HL-60 (cell line): ENCODE measurements at regions not wholly inside any gene's neighbourhood (a gene's known extent, or its start where the extent isn't known, plus 50 kb on each side); places are given as distances from the start of the nearest gene placed in this dataset.

ENCODE experiments used
- CTCF ChIP-seq: IDR thresholded peaks from one replicate; pipeline ENCODE4 v1.5.1; 2011; ENCODE audit warnings: low read length, control low read depth, inconsistent platforms; ENCODE audit not compliant: insufficient read depth
- GABPA ChIP-seq: IDR thresholded peaks from 2 replicates; pipeline ENCODE4 v1.6.1; 2012; ENCODE audit warnings: low read depth
- POLR2AphosphoS5 ChIP-seq: IDR thresholded peaks from 2 replicates; pipeline ENCODE4 v1.6.1; 2012; ENCODE audit warnings: low read depth
- REST ChIP-seq: IDR thresholded peaks from 2 replicates; pipeline ENCODE4 v1.6.1; 2012; ENCODE audit warnings: low read depth; ENCODE audit not compliant: insufficient replicate concordance
- SPI1 ChIP-seq: IDR thresholded peaks from 2 replicates; pipeline ENCODE4 v1.6.1; 2012; ENCODE audit warnings: low read depth, mild to moderate bottlenecking, borderline replicate concordance

GRCh38 chr22:27066856-27067255, 409.5 kb downstream of the MIAT start:
- no peak for TF ChIP-seq CTCF
- no peak for TF ChIP-seq POLR2AphosphoS5
- no peak for TF ChIP-seq REST
- TF ChIP-seq GABPA, result no peak
- no peak for TF ChIP-seq SPI1
